IMR-90 (cell line): ENCODE measurements at regions not wholly inside any gene's neighbourhood (a gene's known extent, or its start where the extent isn't known, plus 50 kb on each side); places are given as distances from the start of the nearest gene placed in this dataset.

Experiments
- ATAC-seq: fragments of 200-7000 bp; cut with Tn5 transposase; 2 replicates; pipeline ENCODE4 v1.9.1; 2020; ENCODE audit warnings: low read depth, mild to moderate bottlenecking, moderate library complexity
- BruUV-seq: library from RNA; stranded (reverse); fragments of 400-500 nt; replicated peaks from 2 replicates; lab custom pipeline; 2021; lab: Mats Ljungman, UMichigan
- CTCF ChIA-PET: fragments of 300-600 bp; formaldehyde crosslinking; extraction: SDS; loops from one replicate; lab custom pipeline; 2021; ENCODE audit warnings: antibody characterized with exemption; lab: Yijun Ruan, JAX
- POLR2A ChIA-PET: fragments of 300-600 bp; sonication (Branson Sonifier 250); formaldehyde crosslinking; loops from one replicate; lab custom pipeline; 2022; ENCODE audit warnings: antibody characterized with exemption; ENCODE audit not compliant: unreplicated experiment; lab: Charles Lee
- DNase-seq: peaks from one replicate; pipeline ENCODE4 v3.0.0; 2013
- H2AFZ ChIP-seq: replicated peaks from 2 replicates; pipeline ENCODE3; 2013; ENCODE audit warnings: low read length, mild to moderate bottlenecking; ENCODE audit not compliant: poor library complexity
- H2AK5ac ChIP-seq: 2 replicates; pipeline ENCODE4 v1.6.1; 2013; ENCODE audit warnings: low read depth, low read length, inconsistent platforms
- H2AK9ac ChIP-seq: replicated peaks from 2 replicates; pipeline ENCODE3; 2013; ENCODE audit warnings: mild to moderate bottlenecking, low read depth, low read length, moderate library complexity; ENCODE audit not compliant: poor library complexity
- H2BK120ac ChIP-seq: 2 replicates; pipeline ENCODE4 v1.6.1; 2013; ENCODE audit warnings: low read depth, low read length, inconsistent platforms
- H2BK15ac ChIP-seq: 3 replicates; pipeline ENCODE4 v1.6.1; 2013; ENCODE audit warnings: low read depth, low read length, inconsistent platforms
- H2BK20ac ChIP-seq: 2 replicates; pipeline ENCODE4 v1.6.1; 2013; ENCODE audit warnings: low read depth, mild to moderate bottlenecking, inconsistent platforms, low read length, moderate library complexity
- H2BK5ac ChIP-seq: 2 replicates; pipeline ENCODE4 v1.6.1; 2013; ENCODE audit warnings: mild to moderate bottlenecking, low read depth, low read length, inconsistent platforms; ENCODE audit not compliant: poor library complexity, severe bottlenecking
- H3K14ac ChIP-seq: replicated peaks from 2 replicates; pipeline ENCODE4 v1.6.1; 2013; ENCODE audit warnings: low read depth, low read length, inconsistent platforms
- H3K18ac ChIP-seq: 2 replicates; pipeline ENCODE4 v1.6.1; 2013; ENCODE audit warnings: low read depth, low read length, control low read depth
- H3K23ac ChIP-seq: 2 replicates; pipeline ENCODE4 v1.6.1; 2013; ENCODE audit warnings: low read depth, low read length, inconsistent platforms
- H3K27ac ChIP-seq: 2 replicates; pipeline ENCODE4 v1.5.1; 2013; ENCODE audit warnings: mild to moderate bottlenecking, control low read depth, low read length; ENCODE audit not compliant: insufficient read depth
- H3K27me3 ChIP-seq: 2 replicates; pipeline ENCODE4 v1.6.1; 2013; ENCODE audit warnings: low read length; ENCODE audit not compliant: control insufficient read depth, insufficient read depth
- H3K36me3 ChIP-seq: 2 replicates; pipeline ENCODE4 v1.6.1; 2013; ENCODE audit warnings: low read length, mixed read lengths; ENCODE audit not compliant: control insufficient read depth, insufficient read depth
- H3K4ac ChIP-seq: 2 replicates; pipeline ENCODE4 v1.6.1; 2013; ENCODE audit warnings: low read depth, low read length, inconsistent platforms
- H3K4me1 ChIP-seq: 2 replicates; pipeline ENCODE4 v1.6.1; 2013; ENCODE audit warnings: low read length, mixed read lengths; ENCODE audit not compliant: control insufficient read depth, insufficient read depth
- H3K4me2 ChIP-seq: 2 replicates; pipeline ENCODE4 v1.6.1; 2013; ENCODE audit warnings: low read depth, mild to moderate bottlenecking, control low read depth, low read length, moderate library complexity
- H3K4me3 ChIP-seq: 2 replicates; pipeline ENCODE4 v1.5.1; 2013; ENCODE audit warnings: low read depth, mild to moderate bottlenecking, control low read depth, low read length, moderate library complexity; ENCODE audit not compliant: insufficient read depth
- H3K56ac ChIP-seq: 2 replicates; pipeline ENCODE4 v1.6.1; 2013; ENCODE audit warnings: low read length, inconsistent platforms; ENCODE audit not compliant: insufficient read depth; ENCODE audit errors: extremely low read depth
- H3K79me1 ChIP-seq, 2 experiments: 2 replicates each; pipeline ENCODE4 v1.6.1; 2013; ENCODE audit warnings: low read length in 2 of 2, inconsistent platforms in 1 of 2, low read depth in 1 of 2
- H3K9ac ChIP-seq: 2 replicates; pipeline ENCODE4 v1.6.1; 2013; ENCODE audit warnings: low read depth, low read length, control low read depth
- H3K9me1 ChIP-seq: 2 replicates; pipeline ENCODE4 v1.6.1; 2013; ENCODE audit warnings: low read length, inconsistent platforms; ENCODE audit not compliant: insufficient read depth
- H3K9me3 ChIP-seq: 2 replicates; pipeline ENCODE4 v1.6.1; 2013; ENCODE audit warnings: low read length; ENCODE audit not compliant: control insufficient read depth, insufficient read depth
- H4K20me1 ChIP-seq: 2 replicates; pipeline ENCODE4 v1.6.1; 2013; ENCODE audit warnings: low read length, inconsistent platforms; ENCODE audit not compliant: insufficient read depth
- H4K5ac ChIP-seq: 2 replicates; pipeline ENCODE4 v1.6.1; 2013; ENCODE audit warnings: mild to moderate bottlenecking, low read depth, low read length, control low read depth
- H4K8ac ChIP-seq, 2 experiments: 2 replicates each; pipeline ENCODE4 v1.6.1; 2013; ENCODE audit warnings: low read depth in 2 of 2, low read length in 2 of 2, control low read depth in 1 of 2, inconsistent platforms in 1 of 2
- H4K91ac ChIP-seq: 2 replicates; pipeline ENCODE4 v1.6.1; 2013; ENCODE audit warnings: low read depth, low read length, inconsistent platforms; ENCODE audit not compliant: insufficient read depth
- BHLHE40 ChIP-seq: fragments of 150-350 bp; IDR thresholded peaks from 2 replicates; pipeline ENCODE4 v1.6.1; 2016; ENCODE audit warnings: mild to moderate bottlenecking, low read depth, low read length
- CHD1 ChIP-seq: IDR thresholded peaks from 2 replicates; pipeline ENCODE4 v1.6.1; 2012; ENCODE audit warnings: low read depth, low read length, improper control_type of control experiment
- CTCF ChIP-seq: conservative IDR thresholded peaks from 2 replicates; pipeline ENCODE4 v1.5.1; 2012; ENCODE audit warnings: mild to moderate bottlenecking, low read depth, low read length, improper control_type of control experiment
- FOS ChIP-seq: fragments of 150-350 bp; IDR thresholded peaks from 2 replicates; pipeline ENCODE4 v1.6.1; 2016; ENCODE audit warnings: low read depth, low read length
- MAFK ChIP-seq: IDR thresholded peaks from 2 replicates; pipeline ENCODE4 v1.6.1; 2012; ENCODE audit warnings: low read depth, low read length, improper control_type of control experiment
- MAZ ChIP-seq: IDR thresholded peaks from 2 replicates; pipeline ENCODE4 v1.6.1; 2012; ENCODE audit warnings: low read depth, mild to moderate bottlenecking, low read length, improper control_type of control experiment, moderate library complexity, borderline replicate concordance
- NFE2L2 ChIP-seq: fragments of 150-350 bp; IDR thresholded peaks from 2 replicates; pipeline ENCODE4 v1.6.1; 2016; ENCODE audit warnings: low read depth, mild to moderate bottlenecking, low read length
- POLR2A ChIP-seq: IDR thresholded peaks from 2 replicates; pipeline ENCODE4 v1.6.1; 2012; ENCODE audit warnings: mild to moderate bottlenecking, low read depth, low read length
- RAD21 ChIP-seq: IDR thresholded peaks from 2 replicates; pipeline ENCODE4 v1.6.1; 2012; ENCODE audit warnings: low read length, improper control_type of control experiment
- RCOR1 ChIP-seq: IDR thresholded peaks from 2 replicates; pipeline ENCODE4 v1.6.1; 2012; ENCODE audit warnings: mild to moderate bottlenecking, low read length, improper control_type of control experiment; ENCODE audit not compliant: insufficient replicate concordance
- RFX5 ChIP-seq: IDR thresholded peaks from 2 replicates; pipeline ENCODE4 v1.8.0; 2012; ENCODE audit warnings: low read depth, mild to moderate bottlenecking, low read length, moderate library complexity
- SMC3 ChIP-seq: fragments of 150-350 bp; IDR thresholded peaks from 2 replicates; pipeline ENCODE4 v1.6.1; 2016; ENCODE audit warnings: low read depth, mild to moderate bottlenecking, antibody characterized with exemption, low read length, moderate library complexity
- WGBS, 2 experiments: methylation state at CpG; one replicate each; pipeline versions ENCODE4 v1.1.5 to v1.1.7; 2013; ENCODE audit warnings: missing lambda C conversion rate in 2 of 2; ENCODE audit not compliant: insufficient read length in 1 of 2; ENCODE audit errors: extremely low coverage in 2 of 2; 5-methylcytosine and 5-hydroxymethylcytosine counted together
- dilution Hi-C: fragments of 300-500 bp; cut with HindIII; formaldehyde crosslinking; loops from one replicate; pipeline ENCODE4 v1.14.3; 2018; ENCODE audit warnings: low sequenced_read_pairs; ENCODE audit not compliant: unreplicated experiment
- in situ Hi-C: fragments of 300-500 bp; cut with MboI; formaldehyde crosslinking; loops from 3 replicates; pipeline ENCODE4 v1.14.3; 2019; ENCODE audit warnings: low sequenced_read_pairs, inconsistent platforms, mixed read lengths
- intact Hi-C: fragments of 100-400 bp; cut with micrococcal nuclease; formaldehyde crosslinking; loops from 2 replicates; pipeline ENCODE4 v1.10.0; 2022
- TF ChIP-seq, protein P1 (sequence below): fragments of 150-350 bp; IDR thresholded peaks from 2 replicates; pipeline ENCODE4 v1.6.1; 2017; ENCODE audit warnings: mild to moderate bottlenecking, antibody characterized with exemption, low read length, low read depth
- TF ChIP-seq, protein P2 (sequence below): fragments of 150-350 bp; IDR thresholded peaks from 2 replicates; pipeline ENCODE4 v1.6.1; 2016; ENCODE audit warnings: low read depth, mild to moderate bottlenecking, low read length, moderate library complexity, borderline replicate concordance

GRCh38 chr5:167071981-167072610 lies 1219.3 kb upstream of the WWC1 start:
- no peak overlapping the region for H3K4ac ChIP-seq
- ATAC-seq (no peak), DNase-seq (no peak)
- H4K8ac ChIP-seq: no peak overlapping the region
- no peak overlapping the region for H3K18ac ChIP-seq
- ChIA-PET POLR2A (no interaction called here), CTCF (no interaction called here)
- H3K27me3 ChIP-seq: no peaks in the 10 kb centered on the region
- in situ Hi-C loops (no loop called here), dilution Hi-C loops (no loop called here), intact Hi-C loops (no loop called here)
- no peak overlapping the region for H2AK5ac ChIP-seq
- no peak overlapping the region for H2BK15ac ChIP-seq
- H4K5ac ChIP-seq: no peak overlapping the region
- H4K20me1 ChIP-seq: no peaks in the 10 kb centered on the region
- H3K14ac ChIP-seq: no peak overlapping the region
- no peak overlapping the region for H3K9ac ChIP-seq
- H2AFZ ChIP-seq: no peak overlapping the region
- H3K27ac ChIP-seq: no peak overlapping the region
- H2BK20ac ChIP-seq: no peak overlapping the region
- no peak overlapping the region for H3K4me3 ChIP-seq
- no peak overlapping the region for H3K23ac ChIP-seq
- no peak overlapping the region for H3K56ac ChIP-seq
- BruUV-seq: no TSS peak
- no peak overlapping the region for H4K91ac ChIP-seq
- no CpG with 5 or more reads among the region's 5 CpGs for WGBS, 2 experiments
- 0 out of 2 replicates have a peak, but pooled peaks cover 2% of the 10 kb centered on the region for H3K9me3 ChIP-seq
- no peaks in the 10 kb centered on the region for H3K36me3 ChIP-seq
- no peaks in the 10 kb centered on the region for H3K9me1 ChIP-seq
- H3K4me2 ChIP-seq: no peak overlapping the region
- no peak overlapping the region for H2BK5ac ChIP-seq
- H3K79me1 ChIP-seq: no peaks in the 10 kb centered on the region
- H2BK120ac ChIP-seq: no peak overlapping the region
- H3K4me1 ChIP-seq: no peaks in the 10 kb centered on the region
- TF ChIP-seq, protein P1, sequence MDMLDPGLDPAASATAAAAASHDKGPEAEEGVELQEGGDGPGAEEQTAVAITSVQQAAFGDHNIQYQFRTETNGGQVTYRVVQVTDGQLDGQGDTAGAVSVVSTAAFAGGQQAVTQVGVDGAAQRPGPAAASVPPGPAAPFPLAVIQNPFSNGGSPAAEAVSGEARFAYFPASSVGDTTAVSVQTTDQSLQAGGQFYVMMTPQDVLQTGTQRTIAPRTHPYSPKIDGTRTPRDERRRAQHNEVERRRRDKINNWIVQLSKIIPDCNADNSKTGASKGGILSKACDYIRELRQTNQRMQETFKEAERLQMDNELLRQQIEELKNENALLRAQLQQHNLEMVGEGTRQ: no peak
- TF ChIP-seq MAFK: no peak
- TF ChIP-seq, protein P2, sequence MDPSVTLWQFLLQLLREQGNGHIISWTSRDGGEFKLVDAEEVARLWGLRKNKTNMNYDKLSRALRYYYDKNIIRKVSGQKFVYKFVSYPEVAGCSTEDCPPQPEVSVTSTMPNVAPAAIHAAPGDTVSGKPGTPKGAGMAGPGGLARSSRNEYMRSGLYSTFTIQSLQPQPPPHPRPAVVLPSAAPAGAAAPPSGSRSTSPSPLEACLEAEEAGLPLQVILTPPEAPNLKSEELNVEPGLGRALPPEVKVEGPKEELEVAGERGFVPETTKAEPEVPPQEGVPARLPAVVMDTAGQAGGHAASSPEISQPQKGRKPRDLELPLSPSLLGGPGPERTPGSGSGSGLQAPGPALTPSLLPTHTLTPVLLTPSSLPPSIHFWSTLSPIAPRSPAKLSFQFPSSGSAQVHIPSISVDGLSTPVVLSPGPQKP: no peak
- TF ChIP-seq RCOR1: no peak
- TF ChIP-seq BHLHE40: no peak
- TF ChIP-seq CTCF: no peak
- no peak for TF ChIP-seq MAZ
- no peak for TF ChIP-seq SMC3
- TF ChIP-seq RAD21: no peak
- no peak for TF ChIP-seq POLR2A
- TF ChIP-seq NFE2L2: no peak
- TF ChIP-seq CHD1: no peak
- no peak for TF ChIP-seq RFX5
- TF ChIP-seq FOS: no peak
- no peak overlapping the region for H2AK9ac ChIP-seq
